WTC11 (cell line): ENCODE measurements at regions not wholly inside any gene's neighbourhood (a gene's known extent, or its start where the extent isn't known, plus 50 kb on each side); places are given as distances from the start of the nearest gene placed in this dataset.

Experiments used
- ATAC-seq: fragments of 200-7000 bp; cut with Tn5 transposase; 2 replicates; pipeline ENCODE4 v1.10.0; 2021; ENCODE audit warnings: mild to moderate bottlenecking, moderate library complexity
- CTCF ChIA-PET: fragments of 300-600 bp; sonication (Branson Sonifier 250); formaldehyde crosslinking; loops from one replicate; lab custom pipeline; 2021; ENCODE audit warnings: antibody characterized with exemption; lab: Charles Lee
- POLR2A ChIA-PET: fragments of 350-600 bp; sonication (Branson Sonifier 250); formaldehyde crosslinking; loops from one replicate; lab custom pipeline; 2021; ENCODE audit warnings: antibody characterized with exemption; lab: Charles Lee
- DNase-seq: peaks from one replicate; pipeline ENCODE4 v3.0.0; 2021; ENCODE audit warnings: low spot score
- H3K27ac Mint-ChIP-seq: 2 replicates; pipeline ENCODE4 v1.8.0; 2021; ENCODE audit warnings: mixed read lengths
- H3K27me3 Mint-ChIP-seq: 2 replicates; pipeline ENCODE4 v1.8.0; 2021; ENCODE audit warnings: low read depth, mild to moderate bottlenecking, moderate library complexity, mixed read lengths
- H3K36me3 Mint-ChIP-seq: 2 replicates; pipeline ENCODE4 v1.8.0; 2021; ENCODE audit warnings: mixed read lengths
- H3K4me1 Mint-ChIP-seq: 2 replicates; pipeline ENCODE4 v1.8.0; 2022; ENCODE audit warnings: mixed read lengths
- H3K4me3 Mint-ChIP-seq: 2 replicates; pipeline ENCODE4 v1.8.0; 2021; ENCODE audit warnings: mild to moderate bottlenecking, moderate library complexity, mixed read lengths
- H3K9me3 Mint-ChIP-seq: 2 replicates; pipeline ENCODE4 v1.8.0; 2021; ENCODE audit warnings: mixed read lengths
- ARID4B ChIP-seq: sonication (generic); formaldehyde crosslinking; IDR thresholded peaks from 2 replicates; pipeline ENCODE4 v1.8.0; 2023; ENCODE audit warnings: missing genetic modification reagents, mild to moderate bottlenecking, borderline replicate concordance
- ATF1 ChIP-seq: sonication (generic); formaldehyde crosslinking; IDR thresholded peaks from 2 replicates; pipeline ENCODE4 v1.8.1; 2023; ENCODE audit warnings: mild to moderate bottlenecking, moderate library complexity, missing genetic modification reagents
- E2F4 ChIP-seq: sonication (generic); formaldehyde crosslinking; IDR thresholded peaks from 2 replicates; pipeline ENCODE4 v1.8.1; 2022; ENCODE audit warnings: low read depth, mild to moderate bottlenecking, moderate library complexity, missing genetic modification reagents, borderline replicate concordance
- E2F5 ChIP-seq: sonication (generic); formaldehyde crosslinking; IDR thresholded peaks from 2 replicates; pipeline ENCODE4 v1.8.1; 2022; ENCODE audit warnings: mild to moderate bottlenecking, moderate library complexity, missing genetic modification reagents
- ETV6 ChIP-seq: sonication (generic); formaldehyde crosslinking; IDR thresholded peaks from 2 replicates; pipeline ENCODE4 v1.8.1; 2022; ENCODE audit warnings: mild to moderate bottlenecking, missing genetic modification reagents
- FOXJ3 ChIP-seq: sonication (generic); formaldehyde crosslinking; IDR thresholded peaks from 2 replicates; pipeline ENCODE4 v1.9.0; 2021; ENCODE audit warnings: missing genetic modification reagents, mild to moderate bottlenecking, borderline replicate concordance
- FOXP1 ChIP-seq: sonication (generic); formaldehyde crosslinking; IDR thresholded peaks from 2 replicates; pipeline ENCODE4 v1.8.0; 2022; ENCODE audit warnings: missing genetic modification reagents, mild to moderate bottlenecking, moderate library complexity, borderline replicate concordance
- GABPB1 ChIP-seq: sonication (generic); formaldehyde crosslinking; IDR thresholded peaks from 2 replicates; pipeline ENCODE4 v1.8.1; 2023; ENCODE audit warnings: mild to moderate bottlenecking, missing genetic modification reagents
- GTF2I ChIP-seq: fragments of 250-450 bp; sonication (Bioruptor Pico); conservative IDR thresholded peaks from 2 replicates; pipeline ENCODE4 v1.4.0; 2021; ENCODE audit warnings: mild to moderate bottlenecking
- IRF1 ChIP-seq: sonication (generic); formaldehyde crosslinking; IDR thresholded peaks from 2 replicates; pipeline ENCODE4 v1.8.0; 2023; ENCODE audit warnings: missing genetic modification reagents
- IRF2 ChIP-seq: sonication (generic); formaldehyde crosslinking; IDR thresholded peaks from 2 replicates; pipeline ENCODE4 v1.8.0; 2022; ENCODE audit warnings: low read depth, missing genetic modification reagents, borderline replicate concordance
- JAZF1 ChIP-seq: fragments of 250-450 bp; sonication (Bioruptor Pico); IDR thresholded peaks from 2 replicates; pipeline ENCODE4 v1.9.0; 2021; ENCODE audit warnings: moderate library complexity, mild to moderate bottlenecking, inconsistent platforms
- JUN ChIP-seq: sonication (generic); formaldehyde crosslinking; IDR thresholded peaks from 2 replicates; pipeline ENCODE4 v1.8.0; 2023; ENCODE audit warnings: mild to moderate bottlenecking, missing genetic modification reagents
- NFYB ChIP-seq: sonication (generic); formaldehyde crosslinking; conservative IDR thresholded peaks from 2 replicates; pipeline ENCODE4 v1.8.0; 2022; ENCODE audit warnings: low read depth, missing genetic modification reagents
- OVOL2 ChIP-seq: fragments of 250-450 bp; sonication (Bioruptor Pico); IDR thresholded peaks from 2 replicates; pipeline ENCODE4 v1.9.0; 2021; ENCODE audit warnings: mild to moderate bottlenecking, borderline replicate concordance
- RELA ChIP-seq: sonication (generic); formaldehyde crosslinking; IDR thresholded peaks from 2 replicates; pipeline ENCODE4 v1.8.1; 2022; ENCODE audit warnings: missing genetic modification reagents, mild to moderate bottlenecking, borderline replicate concordance
- RORB ChIP-seq: fragments of 250-450 bp; sonication (Bioruptor Pico); IDR thresholded peaks from 2 replicates; pipeline ENCODE4 v1.9.0; 2021; ENCODE audit warnings: mild to moderate bottlenecking
- TCF7 ChIP-seq: sonication (generic); formaldehyde crosslinking; IDR thresholded peaks from 2 replicates; pipeline ENCODE4 v1.8.0; 2022; ENCODE audit warnings: mild to moderate bottlenecking, low read depth, missing genetic modification reagents, moderate library complexity
- TEAD1 ChIP-seq: sonication (generic); formaldehyde crosslinking; IDR thresholded peaks from 2 replicates; pipeline ENCODE4 v1.8.0; 2022; ENCODE audit warnings: mild to moderate bottlenecking, missing genetic modification reagents
- TEAD4 ChIP-seq: sonication (generic); formaldehyde crosslinking; IDR thresholded peaks from 2 replicates; pipeline ENCODE4 v1.8.0; 2022; ENCODE audit warnings: mild to moderate bottlenecking, missing genetic modification reagents
- USF2 ChIP-seq: sonication (generic); formaldehyde crosslinking; IDR thresholded peaks from 2 replicates; pipeline ENCODE4 v1.8.1; 2023; ENCODE audit warnings: mild to moderate bottlenecking, missing genetic modification reagents, moderate library complexity
- ZNF121 ChIP-seq: sonication (generic); formaldehyde crosslinking; IDR thresholded peaks from 2 replicates; pipeline ENCODE4 v1.8.0; 2023; ENCODE audit warnings: missing genetic modification reagents
- ZNF232 ChIP-seq: sonication (generic); formaldehyde crosslinking; IDR thresholded peaks from 2 replicates; pipeline ENCODE4 v1.8.0; 2022; ENCODE audit warnings: mild to moderate bottlenecking, missing genetic modification reagents
- ZNF263 ChIP-seq: sonication (generic); formaldehyde crosslinking; IDR thresholded peaks from 2 replicates; pipeline ENCODE4 v1.8.1; 2022; ENCODE audit warnings: low read depth, mild to moderate bottlenecking, moderate library complexity, missing genetic modification reagents
- ZNF396 ChIP-seq: fragments of 250-450 bp; sonication (Bioruptor Pico); IDR thresholded peaks from 2 replicates; pipeline ENCODE4 v1.8.0; 2021; ENCODE audit warnings: mild to moderate bottlenecking, moderate library complexity, borderline replicate concordance
- ZNF512 ChIP-seq: sonication (generic); formaldehyde crosslinking; IDR thresholded peaks from 2 replicates; pipeline ENCODE4 v1.8.1; 2022; ENCODE audit warnings: missing genetic modification reagents, borderline replicate concordance

GRCh38 chr2:84323890-84324289 is 135.2 kb downstream of the SUCLG1 start:
- Mint-ChIP-seq H3K9me3 (peaks cover 5% of the 10 kb centered on the region; the same call in 1 of the 2 replicates), H3K4me1 (no peaks in the 10 kb centered on the region), H3K4me3 (no peak overlapping the region), H3K27ac (no peak overlapping the region), H3K36me3 (no peaks in the 10 kb centered on the region), H3K27me3 (no peaks in the 10 kb centered on the region)
- no peak for TF ChIP-seq OVOL2
- no peak for TF ChIP-seq ZNF263 (CRISPR knock-in tag)
- no peak for TF ChIP-seq TEAD1 (CRISPR knock-in tag)
- TF ChIP-seq JUN (CRISPR knock-in tag): no peak
- TF ChIP-seq GTF2I: no peak
- ATAC-seq (no peak), DNase-seq (no peak)
- POLR2A ChIA-PET: no interaction called here
- CTCF ChIA-PET: interaction anchor here (3.3 kb wide), 1 partner anchor 9 kb away, joined by 13 read pairs; no protein-coding TSS in a partner anchor

GRCh38 chr2:84320940-84321339 is 138.1 kb downstream of the SUCLG1 start:
- CTCF ChIA-PET: no interaction called here

GRCh38 chr2:84319581-84319980 is 139.5 kb downstream of the SUCLG1 start:
- no peak overlapping the region for H3K4me3 Mint-ChIP-seq
- H3K36me3 Mint-ChIP-seq: no peaks in the 10 kb centered on the region
- CTCF ChIA-PET: no interaction called here
- H3K27me3 Mint-ChIP-seq: no peaks in the 10 kb centered on the region
- no peak for DNase-seq
- POLR2A ChIA-PET: no interaction called here
- no peak for ATAC-seq
- no peaks in the 10 kb centered on the region for H3K9me3 Mint-ChIP-seq
- no peak overlapping the region for H3K27ac Mint-ChIP-seq
- peaks cover 21% of the 10 kb centered on the region for H3K4me1 Mint-ChIP-seq
- TF ChIP-seq ZNF121 (CRISPR knock-in tag) (no peak), USF2 (CRISPR knock-in tag) (no peak), ARID4B (CRISPR knock-in tag) (no peak), GABPB1 (CRISPR knock-in tag) (no peak), ZNF512 (CRISPR knock-in tag) (no peak), RELA (CRISPR knock-in tag) (no peak), ETV6 (no peak), JAZF1 (no peak), ZNF396 (CRISPR knock-in tag) (no peak), TCF7 (no peak), TEAD4 (CRISPR knock-in tag) (no peak), NFYB (CRISPR knock-in tag) (no peak), IRF1 (CRISPR knock-in tag) (no peak), RORB (no peak), ZNF263 (CRISPR knock-in tag) (no peak), GTF2I (no peak)

More at GRCh38 chr2:84320940-84321339, 138.1 kb downstream of the SUCLG1 start:
- DNase-seq: no peak
- TF ChIP-seq FOXP1 (CRISPR knock-in tag) (no peak), GABPB1 (CRISPR knock-in tag) (no peak), E2F5 (no peak), ATF1 (CRISPR knock-in tag) (no peak), ZNF232 (CRISPR knock-in tag) (no peak), FOXJ3 (CRISPR knock-in tag) (no peak), E2F4 (CRISPR knock-in tag) (no peak), IRF2 (CRISPR knock-in tag) (no peak)
- no peak overlapping the region for H3K27ac Mint-ChIP-seq
- POLR2A ChIA-PET: no interaction called here
- H3K4me3 Mint-ChIP-seq: no peak overlapping the region
- peaks cover 7% of the 10 kb centered on the region for H3K4me1 Mint-ChIP-seq
- no peak for ATAC-seq
- H3K36me3 Mint-ChIP-seq: no peaks in the 10 kb centered on the region
- H3K9me3 Mint-ChIP-seq: peaks cover 5% of the 10 kb centered on the region; the same call in 1 of the 2 replicates
- no peaks in the 10 kb centered on the region for H3K27me3 Mint-ChIP-seq
